ENCODE measurements at regions not wholly inside any gene's neighbourhood (a gene's known extent, or its start where the extent isn't known, plus 50 kb on each side); places are given as distances from the start of the nearest gene placed in this dataset.

- H3K23me2 ChIP-seq (ENCODE audit: low read depth, low read length): no peaks in the 10 kb centered on the region
- no peaks in the 10 kb centered on the region for H3K9me3 ChIP-seq (ENCODE audit: insufficient read depth in 2 of 2, low read depth in 1 of 2, low read length in 1 of 2)
- no peaks in the 10 kb centered on the region for H3K79me2 ChIP-seq (ENCODE audit: control insufficient read depth in 1 of 2, insufficient read depth in 2 of 2, low read length in 2 of 2)
- FAIRE-seq (no peak), DNase-seq (ENCODE audit: low read depth in 1 of 2, low spot score in 2 of 2) (no peak)
- CTCF ChIA-PET (ENCODE audit: partially characterized antibody): interaction anchor here (0.6 to 1.2 kb wide), 2 partner anchors 9 to 30 kb away, joined by 3 to 5 read pairs; no protein-coding TSS in a partner anchor
- 90% methylated on average over 5 of the region's 7 CpGs; no CpG with 5 or more reads in 1 of the 2 experiments for WGBS, 2 experiments (ENCODE audit: extremely low coverage in 1 of 2, insufficient coverage in 1 of 2, insufficient read length in 1 of 2, insufficient replicate concordance in 2 of 2, low coverage in 1 of 2, low lambda C conversion rate in 2 of 2, missing lambda C conversion rate in 1 of 2)
- no peak overlapping the region for H3K14ac ChIP-seq (ENCODE audit: insufficient read length)
- H3K4ac ChIP-seq (replicated peaks; ENCODE audit: insufficient read length, low read depth, low read length): no peak overlapping the region
- H3K79me1 ChIP-seq (ENCODE audit: low read depth, low read length): no peaks in the 10 kb centered on the region
- POLR2A ChIA-PET (ENCODE audit: partially characterized antibody): no interaction called here
- H3K27me3 ChIP-seq (replicated peaks in 1 of 4; ENCODE audit: control insufficient read depth in 3 of 4, extremely low read depth in 1 of 4, insufficient read depth in 3 of 4, low read length in 3 of 4): no peaks in the 10 kb centered on the region
- H4K20me1 ChIP-seq (replicated peaks in 1 of 2; ENCODE audit: control insufficient read depth in 1 of 2, insufficient read depth in 2 of 2, low read length in 2 of 2): no peaks in the 10 kb centered on the region
- peaks cover 0 to 7% (median 1%) of the 10 kb centered on the region in 4 experiments; a peak in 3 of 7 replicates for H3K4me1 ChIP-seq (replicated peaks in 1 of 4; ENCODE audit: control insufficient read depth in 3 of 4, insufficient read depth in 4 of 4, low read length in 3 of 4)
- H2BK120ac ChIP-seq (replicated peaks; ENCODE audit: low read depth, low read length): no peak overlapping the region
- no peak overlapping the region for H3K23ac ChIP-seq (ENCODE audit: insufficient read length)
- peak overlapping the region; percentile 18; the same call in 1 of the 2 replicates for H2BK5ac ChIP-seq (ENCODE audit: low read depth, low read length)
- H3K27ac ChIP-seq (ENCODE audit: low read depth, low read length): no peak overlapping the region
- H3K4me3 ChIP-seq (ENCODE audit: extremely low read depth in 1 of 4, insufficient read depth in 2 of 4, low read depth in 3 of 4, low read length in 4 of 4): no peak overlapping the region
- TF ChIP-seq TCF12 (IDR thresholded peaks at IDR 0.05; ENCODE audit: low read depth, low read length): no peak
- no peak for TF ChIP-seq RFX5 (IDR thresholded peaks at IDR 0.05; ENCODE audit: borderline replicate concordance, low read depth, low read length)
- no peak for TF ChIP-seq TAF1 (IDR thresholded peaks at IDR 0.05; ENCODE audit: low read depth, low read length)
- TF ChIP-seq GTF2F1 (IDR thresholded peaks at IDR 0.05; ENCODE audit: borderline replicate concordance, low read depth, low read length): no peak
- TF ChIP-seq POU5F1 (IDR thresholded peaks at IDR 0.05; ENCODE audit: low read depth, low read length): no peak
- TF ChIP-seq CBX8 (IDR thresholded peaks at IDR 0.05; ENCODE audit: borderline replicate concordance, low read depth, low read length): no peak
- TF ChIP-seq CHD2 (IDR thresholded peaks at IDR 0.05; ENCODE audit: low read length): no peak
- no peak for TF ChIP-seq EGR1 (IDR thresholded peaks at IDR 0.05; ENCODE audit: borderline replicate concordance, low read depth, low read length)
- TF ChIP-seq BCL11A (IDR thresholded peaks at IDR 0.05; ENCODE audit: low read depth in 2 of 2, low read length in 2 of 2): no peak
- H4K91ac ChIP-seq (replicated peaks; ENCODE audit: insufficient read length, low read length): no peak overlapping the region
- H4K5ac ChIP-seq (ENCODE audit: insufficient read length, low read depth, low read length): no peak overlapping the region
- 0 out of 2 replicates have a peak overlapping the region, but pooled peaks have one; percentile 40 for H2BK12ac ChIP-seq (ENCODE audit: low read depth, low read length)
- no peak overlapping the region for H3K4me2 ChIP-seq (ENCODE audit: insufficient read depth in 1 of 2, low read depth in 2 of 2, low read length in 2 of 2)
- H3K36me3 ChIP-seq (ENCODE audit: control insufficient read depth in 2 of 4, insufficient read depth in 4 of 4, low read length in 3 of 4): no peaks in the 10 kb centered on the region
- H2AFZ ChIP-seq (ENCODE audit: low read length): 0 out of 2 replicates have a peak overlapping the region, but pooled peaks have one; percentile 53
- H3K18ac ChIP-seq (ENCODE audit: extremely low read depth, low read length): no peak overlapping the region
- no peak overlapping the region for H3K9ac ChIP-seq (replicated peaks in 1 of 4; ENCODE audit: extremely low read depth in 1 of 4, low read depth in 3 of 4, low read length in 3 of 4)
- H2AK5ac ChIP-seq (ENCODE audit: low read depth, low read length): 0 out of 2 replicates have a peak overlapping the region, but pooled peaks have one; percentile 17
- H3K56ac ChIP-seq (replicated peaks; ENCODE audit: insufficient read length, low read depth, low read length): no peak overlapping the region
- H4K8ac ChIP-seq (ENCODE audit: extremely low read depth, insufficient read depth, low read length): no peak overlapping the region
- H2BK15ac ChIP-seq (ENCODE audit: low read length): no peak overlapping the region
- H2BK20ac ChIP-seq (ENCODE audit: low read length): no peak overlapping the region
Observed at GRCh38 chr2:15768142-15768541, 172.2 kb upstream of the MYCN start.
